Right lobe of liver (tissue), 4 donors: ENCODE measurements at regions not wholly inside any gene's neighbourhood (a gene's known extent, or its start where the extent isn't known, plus 50 kb on each side); places are given as distances from the start of the nearest gene placed in this dataset.

Source experiments
- CTCF ChIP-seq, 4 donors: fragments of 200-600 bp in 3 of 4; fragments of 450-650 bp in 1 of 4; IDR thresholded peaks; one replicate each; pipeline versions ENCODE4 v1.5.1 to v1.8.0; 2016 to 2022; ENCODE audit warnings: antibody characterized with exemption in 4 of 4, mild to moderate bottlenecking in 2 of 4
- POLR2A ChIP-seq: fragments of 450-650 bp; IDR thresholded peaks from one replicate; pipeline ENCODE4 v1.6.1; 2017; ENCODE audit warnings: antibody characterized with exemption, mild to moderate bottlenecking
- donor health status: DM: no; HTN: no; CAD: no.
- donor health status: DM: no; HTN: no; CAD: no.
- donor health status: DM: no; HTN: yes; CAD: no.

GRCh38 chr2:78568782-78569373 lies 456.6 kb upstream of the REG3G start:
- no peak for TF ChIP-seq CTCF (IDR thresholded peaks at IDR 0.05)
- TF ChIP-seq POLR2A, result no peak
